Kidney epithelial cell (primary cell): ENCODE measurements at regions not wholly inside any gene's neighbourhood (a gene's known extent, or its start where the extent isn't known, plus 50 kb on each side); places are given as distances from the start of the nearest gene placed in this dataset.

Experiments used
- DNase-seq: peaks from one replicate; pipeline ENCODE4 v3.0.0-alpha.2; 2010; ENCODE audit warnings: low read depth
- H3K27me3 ChIP-seq: 2 replicates; pipeline ENCODE4 v1.6.0; 2011; ENCODE audit warnings: low read length; ENCODE audit not compliant: control insufficient read depth, insufficient read depth
- H3K36me3 ChIP-seq: 2 replicates; pipeline ENCODE4 v1.5.1; 2011; ENCODE audit warnings: low read length; ENCODE audit not compliant: control insufficient read depth, insufficient read depth
- H3K4me3 ChIP-seq: 2 replicates; pipeline ENCODE4 v1.5.1; 2011; ENCODE audit warnings: low read depth, mild to moderate bottlenecking, control low read depth, low read length
- CTCF ChIP-seq: IDR thresholded peaks from 2 replicates; pipeline ENCODE4 v1.5.1; 2011; ENCODE audit warnings: mild to moderate bottlenecking, moderate library complexity, low read length, control low read depth, inconsistent platforms; ENCODE audit not compliant: insufficient read depth, poor library complexity, severe bottlenecking

GRCh38 chr12:68418137-68418460, 85.9 kb upstream of the MDM1 start:
- TF ChIP-seq CTCF, result no peak
- no peak for DNase-seq
- H3K27me3 ChIP-seq, result no peaks in the 10 kb centered on the region
- H3K4me3 ChIP-seq, result no peak overlapping the region
- no peaks in the 10 kb centered on the region for H3K36me3 ChIP-seq

DNA sequence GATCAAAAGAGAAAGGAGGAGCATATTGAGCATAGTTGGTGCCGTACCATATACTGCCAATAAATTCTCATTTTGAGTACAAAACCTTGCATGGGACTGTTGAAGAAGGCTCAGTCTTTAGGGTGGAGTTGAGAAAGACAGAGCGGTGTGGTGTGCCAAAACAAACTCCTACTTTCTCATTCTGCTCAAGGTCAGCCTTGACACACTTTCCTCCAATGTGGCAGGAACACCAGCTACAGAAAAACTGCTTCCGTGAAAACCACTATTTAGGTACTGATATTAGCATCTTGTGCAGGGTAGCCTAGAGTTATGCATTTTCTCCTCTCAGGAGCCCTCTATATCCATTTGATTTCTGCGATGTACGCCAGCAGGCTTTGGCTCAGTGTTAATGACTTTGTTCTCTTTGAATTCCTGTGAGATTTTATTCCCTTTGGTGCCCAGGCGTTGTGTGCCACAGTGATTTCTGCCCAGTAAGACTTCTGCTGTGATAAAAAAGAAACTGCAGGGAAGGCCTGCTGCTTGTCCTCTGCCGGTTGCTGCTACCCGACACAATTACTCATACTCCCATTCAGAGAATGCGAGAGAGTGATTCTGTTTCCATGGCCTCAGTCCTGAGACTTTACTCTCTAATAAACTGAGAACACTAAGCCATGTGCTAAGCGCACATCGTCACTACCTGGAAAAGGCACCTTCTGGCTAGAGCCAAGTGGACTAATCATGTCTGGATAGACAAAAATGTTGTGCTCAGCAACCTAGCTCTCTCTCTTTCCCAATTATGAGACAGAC, 88.3 kb upstream of the MDM1 start:
- DNase-seq, result no peak
- no peaks in the 10 kb centered on the region for H3K27me3 ChIP-seq
- no peak overlapping the region for H3K4me3 ChIP-seq
- TF ChIP-seq CTCF, result no peak
- H3K36me3 ChIP-seq, result peaks cover 2% of the 10 kb centered on the region

DNA sequence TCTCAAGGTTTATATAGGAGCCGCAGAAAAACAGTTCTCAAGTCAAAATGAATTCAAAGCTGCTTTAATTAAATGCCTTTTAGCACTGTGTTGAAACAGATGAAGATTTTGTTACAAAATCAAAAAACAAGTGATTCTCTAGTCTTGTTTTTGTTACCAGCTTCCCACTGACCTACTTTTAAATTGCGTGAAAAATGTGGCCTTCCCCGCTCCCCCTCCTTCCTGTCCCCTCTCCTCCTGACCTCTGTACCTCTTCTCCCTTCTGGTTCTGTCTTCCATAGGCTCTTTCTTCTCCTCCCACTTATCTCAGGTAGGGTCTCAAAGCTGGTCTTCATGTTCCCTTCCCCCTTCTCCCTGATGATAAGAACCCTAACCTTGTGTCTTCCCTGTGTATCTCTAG, 90.0 kb upstream of the MDM1 start:
- H3K36me3 ChIP-seq, result peaks cover 2% of the 10 kb centered on the region
- no peaks in the 10 kb centered on the region for H3K27me3 ChIP-seq
- H3K4me3 ChIP-seq, result no peak overlapping the region
- no peak for TF ChIP-seq CTCF
- DNase-seq, result no peak

DNA sequence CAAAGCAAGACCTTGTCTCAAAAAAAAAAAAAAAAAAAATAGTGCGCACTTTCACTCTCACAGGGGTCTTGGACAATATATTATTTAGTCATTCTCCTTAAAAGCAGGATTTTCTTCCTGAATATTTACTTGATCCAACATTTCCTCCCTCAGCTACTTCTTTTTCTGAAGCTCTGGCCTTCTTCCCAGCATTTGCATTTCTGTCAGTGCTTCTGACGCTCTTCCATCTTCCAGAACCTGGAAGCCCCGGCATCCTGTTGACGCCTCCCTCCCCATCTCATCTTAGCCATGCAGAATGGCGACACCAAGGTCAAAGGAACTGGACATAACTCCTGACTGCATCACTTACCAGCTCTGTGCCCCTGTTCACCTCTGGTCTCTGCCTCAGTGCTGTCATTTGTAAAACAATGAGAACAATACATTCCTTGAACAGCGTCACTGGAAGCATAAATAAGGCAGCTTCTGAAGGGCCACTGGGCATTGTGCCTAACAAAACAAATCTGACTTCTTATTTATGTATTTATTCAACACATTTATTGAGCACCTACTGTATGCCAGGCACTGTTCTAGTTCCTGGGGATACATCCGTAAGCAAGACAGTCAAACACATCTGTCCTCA, 90.9 kb upstream of the MDM1 start:
- Histone ChIP-seq H3K27me3 (no peaks in the 10 kb centered on the region), H3K36me3 (peaks cover 2% of the 10 kb centered on the region), H3K4me3 (no peak overlapping the region)
- TF ChIP-seq CTCF, result no peak
- DNase-seq, result no peak

GRCh38 chr12:68425998-68426397, 93.8 kb upstream of the MDM1 start:
- no peak for TF ChIP-seq CTCF
- no peak for DNase-seq
- H3K4me3 ChIP-seq, result no peak overlapping the region
- peaks cover 2% of the 10 kb centered on the region for H3K36me3 ChIP-seq
- no peaks in the 10 kb centered on the region for H3K27me3 ChIP-seq

GRCh38 chr12:68428211-68428610, 96.0 kb upstream of the MDM1 start:
- no peak for TF ChIP-seq CTCF
- Histone ChIP-seq H3K27me3 (no peaks in the 10 kb centered on the region), H3K4me3 (no peak overlapping the region), H3K36me3 (peaks cover 2% of the 10 kb centered on the region)
- DNase-seq, result no peak
